ENCODE measurements at regions not wholly inside any gene's neighbourhood (a gene's known extent, or its start where the extent isn't known, plus 50 kb on each side); places are given as distances from the start of the nearest gene placed in this dataset.

DNA sequence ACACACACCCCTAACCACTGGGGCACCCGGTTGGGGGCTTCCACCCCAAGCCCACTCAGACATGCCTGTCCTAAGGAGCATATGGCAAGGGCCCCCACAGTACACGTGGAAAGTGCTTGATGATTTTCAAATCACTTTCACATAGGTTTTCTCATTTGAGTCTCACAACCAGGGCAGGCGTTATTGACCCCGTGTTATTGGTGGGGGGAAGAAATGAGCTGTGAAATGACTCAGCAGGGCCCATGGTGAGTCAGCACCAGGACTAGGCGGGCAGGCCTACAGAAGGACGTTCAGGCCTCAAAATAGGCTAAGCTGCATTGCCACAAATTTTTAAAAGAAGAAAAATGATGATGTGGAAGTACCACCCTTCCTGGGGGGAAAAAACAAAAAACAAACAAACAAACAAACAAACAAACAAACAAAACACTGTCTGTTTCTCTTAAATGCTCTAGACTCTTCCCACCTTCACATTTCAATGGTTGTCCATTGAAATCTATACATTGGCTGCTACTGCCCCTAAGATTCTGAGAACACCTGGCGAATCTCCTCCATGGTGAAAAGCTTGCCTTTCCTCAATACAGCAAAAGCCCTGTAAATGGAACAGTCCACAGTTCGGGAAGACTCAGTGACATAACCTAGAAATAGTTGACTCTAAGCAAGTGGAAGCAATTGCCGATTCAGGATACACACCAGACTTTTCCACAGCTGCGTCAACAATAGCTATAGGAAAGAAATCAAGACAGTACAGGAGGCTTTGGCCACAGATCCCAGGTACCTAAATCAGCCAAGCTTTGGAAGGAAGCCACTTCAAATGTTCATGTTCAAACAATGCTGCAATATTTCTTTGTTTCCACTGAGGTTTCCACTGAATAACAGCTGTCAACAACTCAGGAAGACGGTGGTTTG, 234.7 kb downstream of the TOMM20 start (continued):
- TF ChIP-seq BRCA1 (IDR thresholded peaks at IDR 0.05) = no peak
- TF ChIP-seq BRCA1 (CRISPR knock-in tag; IDR thresholded peaks at IDR 0.05) = no peak
- no peak for TF ChIP-seq GTF2F1 (IDR thresholded peaks at IDR 0.05; ENCODE audit: low read depth, low read length)
- TF ChIP-seq MYC (IDR thresholded peaks at IDR 0.05; ENCODE audit: low read depth, low read length) = 0 out of 2 replicates have a peak, but pooled peaks have one; percentile 24
- no peak for TF ChIP-seq MYC (CRISPR knock-in tag; IDR thresholded peaks at IDR 0.05; ENCODE audit: borderline replicate concordance, low read depth)
- TF ChIP-seq LEF1 (IDR thresholded peaks at IDR 0.05) = peak; percentile 50
- 0 out of 2 replicates have a peak, but pooled peaks have one; percentile 25 for TF ChIP-seq CEBPG (CRISPR knock-in tag; IDR thresholded peaks at IDR 0.05)
- TF ChIP-seq CEBPG (tag; conservative IDR thresholded peaks at IDR 0.05 in 1 of 2, IDR thresholded peaks at IDR 0.05 in 1 of 2) = no peak
- TF ChIP-seq NFE2 (IDR thresholded peaks at IDR 0.05; ENCODE audit: low read depth) = peak; percentile 97
- TF ChIP-seq GATAD2B (IDR thresholded peaks at IDR 0.05; ENCODE audit: borderline replicate concordance) = peak; percentile 19; the same call in 1 of the 2 replicates

- in situ Hi-C loops (cut with MboI) (no loop called here), intact Hi-C loops (cut with micrococcal nuclease) (no loop called here)
- WGBS (ENCODE audit: insufficient coverage, low coverage, missing lambda C conversion rate) = 87% methylated on average over 6 of the region's 6 CpGs
- DNase-seq (ENCODE audit: extremely low read depth in 1 of 4, low spot score in 3 of 4) (no peak), ATAC-seq (no peak; the same call in 2 of the 3 replicates), FAIRE-seq (no peak)
- Histone ChIP-seq H3K27me3 (ENCODE audit: control insufficient read depth in 2 of 2, insufficient read depth in 2 of 2, low read length in 2 of 2) (no peaks in the 10 kb centered on the region; a peak in 1 of 5 replicates), H3K27ac (ENCODE audit: extremely low read depth, low read depth, low read length) (peak overlapping the region; percentile 66), H2AFZ (ENCODE audit: low read depth, low read length) (peak overlapping the region; percentile 90), H3K4me1 (replicated peaks in 1 of 2; ENCODE audit: control insufficient read depth in 2 of 2, insufficient read depth in 2 of 2, low read length in 2 of 2) (peaks cover 8 to 33% of the 10 kb centered on the region in 2 experiments; a peak in 4 of 5 replicates), H4K20me1 (replicated peaks; ENCODE audit: control insufficient read depth, insufficient read depth, low read length) (no peaks in the 10 kb centered on the region), H3K79me2 (ENCODE audit: control insufficient read depth, insufficient read depth, low read length) (no peaks in the 10 kb centered on the region), H3K9me1 (ENCODE audit: control insufficient read depth, insufficient read depth, low read length) (no peaks in the 10 kb centered on the region), H3K4me3 (no peak overlapping the region), H3K4me2 (ENCODE audit: insufficient read depth, low read length) (no peak overlapping the region), H3K9ac (ENCODE audit: insufficient read depth in 1 of 2, low read depth in 2 of 2, low read length in 2 of 2) (peak overlapping the region in 1 of 2 experiments; percentile 24; a peak in 2 of 4 replicates), H3K9me3 (replicated peaks; ENCODE audit: control insufficient read depth, insufficient read depth, low read depth, low read length) (no peaks in the 10 kb centered on the region), H3K36me3 (ENCODE audit: control insufficient read depth, insufficient read depth, low read length) (no peaks in the 10 kb centered on the region)
- 0 out of 2 replicates have a peak, but pooled peaks have one; percentile 43 for TF ChIP-seq KLF1 (tag; IDR thresholded peaks at IDR 0.05)
- TF ChIP-seq ZNF766 (CRISPR knock-in tag; conservative IDR thresholded peaks at IDR 0.05) = peak; percentile 22; the same call in 1 of the 2 replicates
- TF ChIP-seq KAT7 (CRISPR knock-in tag; IDR thresholded peaks at IDR 0.05; ENCODE audit: borderline replicate concordance) = no peak
- 0 out of 2 replicates have a peak, but pooled peaks have one; percentile 6 for TF ChIP-seq CEBPG (CRISPR knock-in tag; IDR thresholded peaks at IDR 0.05)
- no peak for TF ChIP-seq CEBPG (tag; conservative IDR thresholded peaks at IDR 0.05 in 1 of 2, IDR thresholded peaks at IDR 0.05 in 1 of 2)
- peak; percentile 79 for TF ChIP-seq ZFP36 (IDR thresholded peaks at IDR 0.05; ENCODE audit: low read depth, low read length, partially characterized antibody)
- TF ChIP-seq CCAR2 (IDR thresholded peaks at IDR 0.05; ENCODE audit: low read depth, low read length) = no peak
- no peak for TF ChIP-seq TRIM28 (IDR thresholded peaks at IDR 0.05)
- TF ChIP-seq EHMT2 (IDR thresholded peaks at IDR 0.05) = no peak
- TF ChIP-seq BCOR (IDR thresholded peaks at IDR 0.05) = 0 out of 2 replicates have a peak, but pooled peaks have one; percentile 8
- 0 out of 2 replicates have a peak, but pooled peaks have one; percentile 53 for TF ChIP-seq ZBTB1 (CRISPR knock-in tag; IDR thresholded peaks at IDR 0.05; ENCODE audit: borderline replicate concordance, low read depth)
- POLR2A ChIA-PET = interaction anchor here (1.2 to 1.6 kb wide), 4 partner anchors 9 to 24 kb away, joined by 3 to 6 read pairs (median 5); no protein-coding TSS in a partner anchor
- no TSS peak for BruUV-seq (replicated peaks)
- CTCF ChIA-PET (ENCODE audit: low intra/inter-chr PET ratio) = no interaction called here
Observed at GRCh38 chr1:234893359-234893724, 235.3 kb downstream of the TOMM20 start.

Data from K562 (cell line).